Left ventricle myocardium inferior (tissue), 1 donor: ENCODE measurements at regions not wholly inside any gene's neighbourhood (a gene's known extent, or its start where the extent isn't known, plus 50 kb on each side); places are given as distances from the start of the nearest gene placed in this dataset.

Experiments used
- DNase-seq: peaks from one replicate; pipeline ENCODE4 v3.0.0-alpha.2; 2020
- H3K27ac ChIP-seq: fragments of 200-600 bp; replicated peaks from 2 replicates; pipeline ENCODE4 v1.8.0; 2021
- H3K27me3 ChIP-seq: fragments of 200-600 bp; 2 replicates; pipeline ENCODE4 v1.8.0; 2021; ENCODE audit warnings: low read depth
- H3K36me3 ChIP-seq: fragments of 200-600 bp; 2 replicates; pipeline ENCODE4 v1.8.0; 2021
- H3K4me1 ChIP-seq: fragments of 200-600 bp; 2 replicates; pipeline ENCODE4 v1.8.0; 2021
- H3K4me3 ChIP-seq: fragments of 200-600 bp; 2 replicates; pipeline ENCODE4 v1.8.0; 2021; ENCODE audit warnings: mild to moderate bottlenecking, moderate library complexity
- H3K9me3 ChIP-seq: fragments of 200-600 bp; replicated peaks from 2 replicates; pipeline ENCODE4 v1.8.0; 2021
- intact Hi-C: fragments of 100-400 bp; cut with micrococcal nuclease; formaldehyde crosslinking; loops from one replicate; pipeline ENCODE4 v1.11.0; 2022
- TF ChIP-seq, protein P1 (sequence below): fragments of 200-600 bp; IDR thresholded peaks from 2 replicates; pipeline ENCODE4 v1.8.0; 2021; ENCODE audit warnings: antibody characterized with exemption, mild to moderate bottlenecking, borderline replicate concordance
- donor health status: DM: no; HTN: yes; CAD: no; lungs with severe emphysema.

DNA sequence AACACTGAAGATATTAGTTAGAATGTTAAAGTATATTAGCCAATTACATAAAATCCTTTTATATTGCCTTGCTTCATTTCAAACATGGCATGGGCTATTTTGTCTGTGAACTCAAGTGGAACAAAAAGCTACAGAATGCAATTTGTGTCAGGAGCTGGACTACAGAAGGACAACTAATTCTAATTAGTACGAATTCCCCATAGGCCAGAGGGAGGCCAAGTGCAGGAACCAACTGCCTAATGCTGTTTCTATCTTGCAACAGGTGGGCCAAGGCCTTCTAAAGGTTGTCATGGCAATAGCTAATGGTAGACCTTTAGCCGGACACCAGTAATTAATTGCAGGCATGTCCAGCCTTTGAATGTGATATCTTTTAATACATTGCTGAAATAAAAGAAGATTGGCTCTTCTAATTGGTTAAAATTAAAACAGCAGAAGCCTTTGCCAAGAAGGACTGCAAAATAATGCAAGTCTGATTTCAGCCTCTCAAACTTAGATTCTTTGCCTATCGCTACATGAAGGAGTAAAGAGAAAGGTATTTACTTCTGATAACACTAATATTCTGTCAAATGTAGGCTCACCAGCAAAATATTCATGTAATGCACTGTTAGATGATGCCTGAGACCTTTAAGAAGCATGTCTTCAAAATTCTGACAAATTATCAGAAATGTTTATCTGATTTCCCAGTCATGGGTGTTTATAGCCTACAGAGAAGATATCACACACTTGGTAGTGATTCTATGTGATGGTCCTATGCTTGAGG lies 232.1 kb downstream of the LMO4 start:
- Histone ChIP-seq H3K4me3 (no peak overlapping the region), H3K36me3 (no peaks in the 10 kb centered on the region), H3K4me1 (peaks cover 8% of the 10 kb centered on the region), H3K27ac (no peak overlapping the region), H3K9me3 (no peaks in the 10 kb centered on the region), H3K27me3 (no peaks in the 10 kb centered on the region)
- TF ChIP-seq, protein P1, sequence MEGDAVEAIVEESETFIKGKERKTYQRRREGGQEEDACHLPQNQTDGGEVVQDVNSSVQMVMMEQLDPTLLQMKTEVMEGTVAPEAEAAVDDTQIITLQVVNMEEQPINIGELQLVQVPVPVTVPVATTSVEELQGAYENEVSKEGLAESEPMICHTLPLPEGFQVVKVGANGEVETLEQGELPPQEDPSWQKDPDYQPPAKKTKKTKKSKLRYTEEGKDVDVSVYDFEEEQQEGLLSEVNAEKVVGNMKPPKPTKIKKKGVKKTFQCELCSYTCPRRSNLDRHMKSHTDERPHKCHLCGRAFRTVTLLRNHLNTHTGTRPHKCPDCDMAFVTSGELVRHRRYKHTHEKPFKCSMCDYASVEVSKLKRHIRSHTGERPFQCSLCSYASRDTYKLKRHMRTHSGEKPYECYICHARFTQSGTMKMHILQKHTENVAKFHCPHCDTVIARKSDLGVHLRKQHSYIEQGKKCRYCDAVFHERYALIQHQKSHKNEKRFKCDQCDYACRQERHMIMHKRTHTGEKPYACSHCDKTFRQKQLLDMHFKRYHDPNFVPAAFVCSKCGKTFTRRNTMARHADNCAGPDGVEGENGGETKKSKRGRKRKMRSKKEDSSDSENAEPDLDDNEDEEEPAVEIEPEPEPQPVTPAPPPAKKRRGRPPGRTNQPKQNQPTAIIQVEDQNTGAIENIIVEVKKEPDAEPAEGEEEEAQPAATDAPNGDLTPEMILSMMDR = no peak
- no peak for DNase-seq
- intact Hi-C loops = no loop called here

DNA sequence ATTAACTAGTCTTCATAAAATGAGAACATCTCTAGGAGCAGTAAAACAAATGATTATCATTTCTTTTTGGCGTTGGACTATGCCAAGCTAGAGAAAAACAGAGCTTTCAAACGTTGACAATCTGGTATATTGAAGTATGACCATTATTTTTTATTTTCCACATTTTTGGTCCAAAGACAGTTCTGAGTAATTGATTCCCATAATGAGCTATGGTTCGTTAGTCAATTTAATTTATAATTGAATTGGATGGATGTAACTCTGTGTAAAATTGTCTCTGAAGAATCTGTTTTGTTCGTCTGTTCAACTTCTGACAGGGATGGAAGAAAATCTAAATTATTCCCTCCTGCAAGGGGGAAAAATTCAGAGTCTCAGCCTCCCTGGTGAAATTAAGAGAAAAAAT lies 234.5 kb downstream of the LMO4 start:
- DNase-seq = no peak
- no peaks in the 10 kb centered on the region for H3K36me3 ChIP-seq
- no peaks in the 10 kb centered on the region for H3K27me3 ChIP-seq
- peaks cover 8% of the 10 kb centered on the region for H3K4me1 ChIP-seq
- no peaks in the 10 kb centered on the region for H3K9me3 ChIP-seq
- H3K4me3 ChIP-seq = no peak overlapping the region
- intact Hi-C loops = no loop called here
- TF ChIP-seq, protein P1 = no peak
- no peak overlapping the region for H3K27ac ChIP-seq

DNA sequence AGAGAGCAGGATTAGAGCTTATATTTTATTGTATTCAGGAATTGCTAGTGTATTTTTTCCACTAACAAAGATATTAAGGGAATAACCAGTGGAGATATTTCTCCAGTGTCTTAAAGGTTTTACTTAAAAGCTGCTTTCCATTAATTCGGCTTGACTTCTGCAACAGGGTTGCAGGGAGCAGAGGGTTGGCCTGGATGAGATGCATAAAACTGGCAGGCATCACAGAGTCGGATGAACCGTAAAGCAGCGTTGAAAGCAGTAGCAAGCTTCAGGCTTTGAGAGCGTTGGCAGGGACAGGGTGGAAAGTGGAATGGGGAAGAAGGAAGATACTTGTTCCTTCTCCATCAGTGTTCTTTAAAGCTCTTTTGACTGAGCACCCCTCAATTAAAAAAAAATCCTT lies 237.2 kb downstream of the LMO4 start:
- no peak for DNase-seq
- H3K36me3 ChIP-seq = no peaks in the 10 kb centered on the region
- TF ChIP-seq, protein P1 = no peak
- no peak overlapping the region for H3K27ac ChIP-seq
- H3K27me3 ChIP-seq = no peaks in the 10 kb centered on the region
- no peaks in the 10 kb centered on the region for H3K4me1 ChIP-seq
- H3K4me3 ChIP-seq = no peak overlapping the region
- intact Hi-C loops = no loop called here
- no peaks in the 10 kb centered on the region for H3K9me3 ChIP-seq

DNA sequence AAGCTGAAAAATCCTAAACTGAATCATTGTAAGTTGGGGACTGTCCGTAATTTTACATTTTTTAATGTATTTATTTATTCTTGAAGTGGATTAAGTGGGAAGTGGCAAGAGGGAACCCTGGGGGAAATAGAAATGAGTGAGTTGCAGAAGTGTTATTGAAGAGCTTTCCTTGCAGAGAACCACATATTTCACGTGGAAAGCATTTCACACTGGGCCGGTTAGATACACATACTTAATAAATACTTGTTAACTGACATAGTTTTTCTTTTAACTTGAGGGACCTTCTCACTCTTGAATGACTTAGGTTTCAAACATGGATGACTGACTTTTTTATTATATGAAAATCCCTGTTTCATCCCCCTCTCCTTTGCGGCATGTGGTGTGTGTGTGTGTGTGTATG lies 239.3 kb downstream of the LMO4 start:
- Histone ChIP-seq H3K4me1 (no peaks in the 10 kb centered on the region), H3K4me3 (no peak overlapping the region), H3K36me3 (no peaks in the 10 kb centered on the region), H3K27ac (no peak overlapping the region), H3K27me3 (no peaks in the 10 kb centered on the region), H3K9me3 (no peaks in the 10 kb centered on the region)
- TF ChIP-seq, protein P1 = no peak
- no peak for DNase-seq
- intact Hi-C loops = no loop called here

DNA sequence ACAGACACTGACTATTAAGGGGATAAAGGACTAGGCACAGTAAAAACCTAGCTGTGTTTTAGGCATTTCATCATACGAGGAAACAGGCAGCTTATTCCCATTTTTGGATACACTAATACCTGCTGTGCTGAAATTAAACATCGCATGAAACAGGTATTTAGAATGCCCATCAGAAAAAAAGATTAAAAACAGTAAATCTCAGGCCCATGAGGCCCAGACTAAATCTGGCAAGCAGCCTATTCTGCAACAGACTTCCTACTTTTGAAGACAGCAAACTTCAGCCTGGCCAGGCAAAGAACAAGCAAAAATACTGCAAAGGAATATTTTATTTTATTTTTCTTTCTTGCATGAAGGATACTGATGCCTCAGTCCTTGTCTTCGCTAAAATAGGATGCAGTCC lies 240.2 kb downstream of the LMO4 start:
- Histone ChIP-seq H3K4me3 (no peak overlapping the region), H3K4me1 (no peaks in the 10 kb centered on the region), H3K27me3 (no peaks in the 10 kb centered on the region), H3K27ac (no peak overlapping the region), H3K9me3 (no peaks in the 10 kb centered on the region), H3K36me3 (no peaks in the 10 kb centered on the region)
- no peak for DNase-seq
- TF ChIP-seq, protein P1 = no peak
- intact Hi-C loops = no loop called here
